HEK293T (cell line): ENCODE measurements at regions not wholly inside any gene's neighbourhood (a gene's known extent, or its start where the extent isn't known, plus 50 kb on each side); places are given as distances from the start of the nearest gene placed in this dataset.

ENCODE experiments used
- ARNT ChIP-seq: fragments of 450-650 bp; IDR thresholded peaks from 2 replicates; pipeline ENCODE4 v1.6.1; 2017; ENCODE audit warnings: mild to moderate bottlenecking
- BHLHE40 ChIP-seq: fragments of 450-650 bp; IDR thresholded peaks from 2 replicates; pipeline ENCODE4 v1.6.1; 2016; ENCODE audit warnings: mild to moderate bottlenecking, moderate library complexity, borderline replicate concordance
- ELF4 ChIP-seq: fragments of 450-650 bp; IDR thresholded peaks from 2 replicates; pipeline ENCODE4 v1.6.1; 2017; ENCODE audit warnings: antibody characterized with exemption
- FOXA1 ChIP-seq: fragments of 450-650 bp; IDR thresholded peaks from 2 replicates; pipeline ENCODE4 v1.6.1; 2016; ENCODE audit warnings: mild to moderate bottlenecking
- FOXK2 ChIP-seq: fragments of 450-650 bp; IDR thresholded peaks from 2 replicates; pipeline ENCODE4 v1.6.1; 2016; ENCODE audit warnings: mild to moderate bottlenecking
- FOXM1 ChIP-seq: fragments of 450-650 bp; IDR thresholded peaks from 2 replicates; pipeline ENCODE4 v1.6.1; 2017; ENCODE audit warnings: mild to moderate bottlenecking, borderline replicate concordance
- HDGF ChIP-seq: fragments of 450-650 bp; IDR thresholded peaks from 2 replicates; pipeline ENCODE4 v1.6.1; 2017; ENCODE audit warnings: antibody characterized with exemption, borderline replicate concordance
- NFRKB ChIP-seq: fragments of 450-650 bp; IDR thresholded peaks from 2 replicates; pipeline ENCODE4 v1.6.1; 2016; ENCODE audit warnings: mild to moderate bottlenecking, moderate library complexity
- SP1 ChIP-seq: fragments of 450-650 bp; IDR thresholded peaks from 2 replicates; pipeline ENCODE4 v1.6.1; 2017
- SUZ12 ChIP-seq: fragments of 450-650 bp; IDR thresholded peaks from 2 replicates; pipeline ENCODE4 v1.6.1; 2016; ENCODE audit warnings: mild to moderate bottlenecking
- TARDBP ChIP-seq: fragments of 450-650 bp; IDR thresholded peaks from 2 replicates; pipeline ENCODE4 v1.6.1; 2016
- ZNF384 ChIP-seq: fragments of 450-650 bp; IDR thresholded peaks from 2 replicates; pipeline ENCODE4 v1.6.1; 2016
- TF ChIP-seq, protein P1 (sequence below): fragments of 450-650 bp; IDR thresholded peaks from 2 replicates; pipeline ENCODE4 v1.6.1; 2016

DNA sequence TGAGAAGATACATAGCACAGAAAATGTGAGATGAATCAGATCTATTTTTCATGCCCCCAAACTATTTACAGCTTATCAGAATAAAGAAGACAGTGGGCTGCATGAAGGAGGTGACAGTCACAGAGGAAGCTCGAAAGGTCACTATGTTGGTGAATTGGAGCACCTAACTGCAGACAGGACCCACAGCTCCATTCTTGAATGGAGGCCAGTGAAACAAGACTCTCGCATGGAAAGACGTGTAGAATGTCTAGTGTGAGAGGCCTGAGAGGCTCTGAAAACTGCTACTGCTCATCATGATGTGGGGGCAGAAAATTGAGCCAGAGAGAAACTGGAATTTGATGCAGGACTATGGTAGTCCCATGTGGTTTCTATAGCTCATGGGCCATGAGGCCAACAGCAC, 60.3 kb upstream of the CCDC190 start:
- no peak for TF ChIP-seq SP1
- TF ChIP-seq FOXM1, result no peak
- TF ChIP-seq FOXA1, result no peak
- no peak for TF ChIP-seq ZNF384
- TF ChIP-seq SUZ12, result no peak
- TF ChIP-seq ARNT, result no peak
- TF ChIP-seq TARDBP, result no peak
- no peak for TF ChIP-seq BHLHE40
- no peak for TF ChIP-seq HDGF
- TF ChIP-seq, protein P1, sequence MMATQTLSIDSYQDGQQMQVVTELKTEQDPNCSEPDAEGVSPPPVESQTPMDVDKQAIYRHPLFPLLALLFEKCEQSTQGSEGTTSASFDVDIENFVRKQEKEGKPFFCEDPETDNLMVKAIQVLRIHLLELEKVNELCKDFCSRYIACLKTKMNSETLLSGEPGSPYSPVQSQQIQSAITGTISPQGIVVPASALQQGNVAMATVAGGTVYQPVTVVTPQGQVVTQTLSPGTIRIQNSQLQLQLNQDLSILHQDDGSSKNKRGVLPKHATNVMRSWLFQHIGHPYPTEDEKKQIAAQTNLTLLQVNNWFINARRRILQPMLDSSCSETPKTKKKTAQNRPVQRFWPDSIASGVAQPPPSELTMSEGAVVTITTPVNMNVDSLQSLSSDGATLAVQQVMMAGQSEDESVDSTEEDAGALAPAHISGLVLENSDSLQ, result no peak
- no peak for TF ChIP-seq NFRKB
- TF ChIP-seq ELF4, result no peak
- no peak for TF ChIP-seq FOXK2
